Stomach (tissue), 4 donors: ENCODE measurements at regions not wholly inside any gene's neighbourhood (a gene's known extent, or its start where the extent isn't known, plus 50 kb on each side); places are given as distances from the start of the nearest gene placed in this dataset.

Source experiments
- EP300 ChIP-seq: sonication (generic); formaldehyde crosslinking; IDR thresholded peaks from one replicate; pipeline ENCODE4 v1.6.1; 2017; ENCODE audit warnings: antibody characterized with exemption
- POLR2A ChIP-seq, 4 donors: fragments of 450-650 bp; IDR thresholded peaks; one replicate each; pipeline ENCODE4 v1.6.1; 2016; ENCODE audit warnings: antibody characterized with exemption in 4 of 4, control low read depth in 2 of 4, mild to moderate bottlenecking in 1 of 4, moderate library complexity in 1 of 4
- POLR2AphosphoS5 ChIP-seq, 3 donors: sonication (generic); formaldehyde crosslinking; IDR thresholded peaks; one replicate each; pipeline ENCODE4 v1.6.1; 2016; ENCODE audit warnings: antibody characterized with exemption in 3 of 3
- TF ChIP-seq, protein P1 (sequence below), 7 experiments: fragments of 450-650 bp in 4 of 7; fragments of 200-600 bp in 3 of 7; sonication (generic) in 3 of 7; IDR thresholded peaks; one replicate each; pipeline ENCODE4 v1.5.1; 2016 to 2019; ENCODE audit warnings: antibody characterized with exemption in 7 of 7, control low read depth in 2 of 7, mild to moderate bottlenecking in 1 of 7

DNA sequence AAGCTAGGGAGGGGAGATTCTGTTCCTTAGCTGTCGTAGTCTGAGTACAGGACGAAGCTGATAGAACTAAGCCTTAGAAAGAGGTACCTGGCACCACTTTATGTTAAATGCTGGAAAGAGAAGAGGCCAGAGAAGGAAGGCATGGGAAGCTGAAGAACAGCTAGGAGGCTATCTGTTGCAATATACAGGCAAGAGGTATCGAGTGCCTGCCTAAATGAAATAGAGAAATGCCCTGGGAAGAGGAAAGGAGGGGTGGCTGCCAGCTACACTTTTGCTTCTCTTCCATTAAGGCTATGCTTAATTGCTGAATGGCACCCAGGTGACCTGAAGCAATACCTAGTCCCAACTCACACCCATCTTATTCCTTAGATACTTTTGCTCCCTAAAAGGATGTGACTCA is 380.4 kb upstream of the FGF13 start:
- TF ChIP-seq EP300 (no peak), POLR2A (IDR thresholded peaks at IDR 0.05) (no peak), POLR2AphosphoS5 (IDR thresholded peaks at IDR 0.05) (no peak)
- TF ChIP-seq, protein P1, sequence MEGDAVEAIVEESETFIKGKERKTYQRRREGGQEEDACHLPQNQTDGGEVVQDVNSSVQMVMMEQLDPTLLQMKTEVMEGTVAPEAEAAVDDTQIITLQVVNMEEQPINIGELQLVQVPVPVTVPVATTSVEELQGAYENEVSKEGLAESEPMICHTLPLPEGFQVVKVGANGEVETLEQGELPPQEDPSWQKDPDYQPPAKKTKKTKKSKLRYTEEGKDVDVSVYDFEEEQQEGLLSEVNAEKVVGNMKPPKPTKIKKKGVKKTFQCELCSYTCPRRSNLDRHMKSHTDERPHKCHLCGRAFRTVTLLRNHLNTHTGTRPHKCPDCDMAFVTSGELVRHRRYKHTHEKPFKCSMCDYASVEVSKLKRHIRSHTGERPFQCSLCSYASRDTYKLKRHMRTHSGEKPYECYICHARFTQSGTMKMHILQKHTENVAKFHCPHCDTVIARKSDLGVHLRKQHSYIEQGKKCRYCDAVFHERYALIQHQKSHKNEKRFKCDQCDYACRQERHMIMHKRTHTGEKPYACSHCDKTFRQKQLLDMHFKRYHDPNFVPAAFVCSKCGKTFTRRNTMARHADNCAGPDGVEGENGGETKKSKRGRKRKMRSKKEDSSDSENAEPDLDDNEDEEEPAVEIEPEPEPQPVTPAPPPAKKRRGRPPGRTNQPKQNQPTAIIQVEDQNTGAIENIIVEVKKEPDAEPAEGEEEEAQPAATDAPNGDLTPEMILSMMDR (IDR thresholded peaks at IDR 0.05) = no peak
